DMS 273 (cell line): ENCODE measurements at regions not wholly inside any gene's neighbourhood (a gene's known extent, or its start where the extent isn't known, plus 50 kb on each side); places are given as distances from the start of the nearest gene placed in this dataset.
"Not testable (repeated sequence)": the region's sequence is repeated elsewhere in the genome, so short reads cannot be mapped to it uniquely, and the experiment has no call there.

Experiments
- DNase-seq: peaks from one replicate; lab custom pipeline; 2025; ENCODE audit not compliant: unreplicated experiment; lab: John Stamatoyannopoulos, UW

GRCh38 chr2:150062416-150062815, 425.1 kb downstream of the RND3 start:
- DNase-seq = no peak

DNA sequence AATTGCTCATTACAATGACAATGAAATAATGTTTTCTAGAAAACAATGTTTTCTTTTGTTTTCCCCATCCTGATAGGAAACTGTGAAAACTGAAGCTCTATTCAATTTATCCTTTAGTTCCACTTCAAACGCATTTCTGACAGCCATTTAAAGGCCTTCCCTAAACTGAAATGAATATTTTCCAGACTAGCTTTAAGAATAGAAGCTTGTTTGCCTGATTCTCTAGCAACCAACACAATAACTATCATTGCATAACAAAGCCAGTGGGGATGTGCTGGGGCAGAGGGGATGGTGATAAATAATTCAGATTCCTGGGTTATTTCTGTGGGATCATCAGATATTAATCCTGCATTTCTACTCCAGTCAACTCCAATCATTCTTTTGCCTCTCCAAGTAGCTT, 427.1 kb downstream of the RND3 start:
- DNase-seq = no peak

- DNase-seq = not testable (repeated sequence)
Measured at GRCh38 chr2:150059676-150060075, 427.8 kb downstream of the RND3 start.

GRCh38 chr2:150052457-150052856, 435.0 kb downstream of the RND3 start:
- DNase-seq = no peak

GRCh38 chr2:150051004-150051403, 436.5 kb downstream of the RND3 start:
- DNase-seq = no peak

DNA sequence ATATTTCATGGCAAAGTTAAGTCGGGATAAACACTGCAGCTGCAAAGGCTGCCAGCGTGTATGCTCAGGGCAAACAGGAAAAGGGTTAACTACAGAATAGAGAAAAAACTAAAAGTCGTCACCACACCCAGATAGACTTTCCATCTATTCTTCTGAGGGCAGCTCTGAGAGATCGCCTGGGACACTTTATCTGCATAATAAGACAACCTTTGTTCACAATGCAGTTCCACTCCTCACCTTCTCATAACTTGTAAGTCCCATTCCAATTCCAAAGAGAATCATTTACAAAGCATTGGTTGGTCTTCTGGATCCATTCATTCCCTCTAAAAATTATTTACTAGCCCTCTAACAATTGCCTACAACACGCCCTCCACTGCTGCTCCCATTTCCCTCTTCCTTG, 437.4 kb downstream of the RND3 start:
- no peak for DNase-seq

GRCh38 chr2:150047620-150048222, 439.7 kb downstream of the RND3 start:
- no peak for DNase-seq

GRCh38 chr2:150046810-150047209, 440.7 kb downstream of the RND3 start:
- no peak for DNase-seq

DNA sequence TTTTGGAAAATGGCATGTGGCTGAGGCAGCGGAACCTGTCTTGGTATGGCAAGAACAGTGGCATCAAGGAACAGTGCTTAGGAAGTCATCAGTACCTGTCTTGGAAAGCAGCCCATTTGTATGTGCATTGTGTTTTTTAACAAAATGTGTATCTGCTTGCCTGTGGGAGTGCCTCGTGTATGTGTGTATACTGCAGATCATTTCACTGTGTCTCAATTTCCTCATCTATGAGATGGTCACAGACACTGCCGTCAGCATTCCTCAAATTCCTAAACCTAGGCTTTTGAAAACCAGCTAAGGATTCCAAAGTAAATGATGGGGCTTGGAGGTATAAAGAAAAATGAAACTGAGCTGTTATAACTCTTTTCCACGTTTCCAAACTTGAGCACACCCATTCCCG, 441.3 kb downstream of the RND3 start:
- DNase-seq = no peak

- no peak for DNase-seq
Measured at GRCh38 chr2:150045601-150046000, 441.9 kb downstream of the RND3 start.

DNA sequence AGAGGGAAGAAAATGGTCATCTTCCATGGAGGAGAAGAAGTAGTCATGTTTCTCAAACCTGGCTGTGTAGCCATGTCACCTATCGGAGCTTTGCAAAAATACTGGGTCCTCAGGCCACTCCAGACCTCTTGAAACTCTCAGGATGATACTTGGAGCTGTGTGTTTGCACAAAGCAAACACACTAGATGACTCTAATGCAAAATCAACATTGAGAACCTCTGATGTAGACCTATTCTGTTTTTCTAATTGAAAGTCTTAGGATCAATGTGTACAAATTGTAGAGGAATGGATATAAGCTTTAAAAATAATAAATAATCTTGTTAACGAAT, 444.3 kb downstream of the RND3 start:
- DNase-seq = no peak

GRCh38 chr2:150042500-150043171, 444.8 kb downstream of the RND3 start:
- DNase-seq = no peak

DNA sequence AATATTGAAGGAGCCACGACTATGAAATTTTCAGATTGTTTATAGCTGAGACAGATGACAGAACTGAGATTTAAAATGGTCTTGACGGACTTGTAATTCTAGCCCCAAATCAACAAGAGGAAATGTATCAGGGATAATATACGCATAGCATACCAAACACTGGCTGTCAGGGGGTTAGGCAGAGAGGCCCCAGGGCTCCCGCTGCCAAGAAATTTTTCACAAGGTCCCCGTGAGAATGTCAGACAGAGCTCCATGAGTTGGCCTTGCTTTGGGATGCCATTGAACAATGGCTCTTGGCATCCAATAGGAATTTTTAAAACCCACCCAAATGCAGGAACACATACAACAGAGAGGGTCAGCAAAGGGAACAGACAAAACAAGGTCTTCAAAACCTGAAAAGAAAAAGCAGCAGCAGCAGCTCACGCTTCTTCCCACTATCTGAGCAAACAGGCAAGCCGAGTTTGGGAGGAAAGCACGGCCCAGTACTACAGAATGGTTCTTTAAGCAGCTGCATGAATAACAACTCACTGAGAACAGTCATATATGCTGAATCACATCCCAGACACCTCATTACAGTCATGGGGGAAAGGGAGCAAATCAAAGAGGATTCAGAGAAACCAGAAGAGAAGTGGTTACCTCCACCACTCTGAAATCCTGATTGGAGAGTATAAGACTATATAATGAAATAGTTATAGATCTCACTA, 445.6 kb downstream of the RND3 start:
- DNase-seq = no peak

DNA sequence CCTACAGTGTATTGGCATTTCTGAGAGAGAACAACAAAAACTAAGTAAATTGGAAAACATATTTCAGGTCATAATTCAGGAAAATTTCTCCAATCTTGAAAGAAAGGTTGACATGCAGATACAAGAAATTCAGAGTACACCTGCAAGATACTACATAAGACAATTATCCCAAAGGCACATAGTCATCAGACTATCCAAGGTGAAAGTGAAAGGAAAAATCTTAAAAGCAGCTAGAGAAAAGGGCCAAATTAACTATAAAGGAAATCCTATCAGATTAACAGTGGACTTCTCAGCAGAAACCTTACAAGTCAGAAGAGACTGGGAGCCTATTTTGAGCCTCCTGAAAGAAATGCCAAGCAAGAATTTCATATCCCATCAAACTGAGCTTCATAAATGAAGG, 449.0 kb upstream of the MMADHC start:
- DNase-seq = no peak

- DNase-seq = no peak
Measured at GRCh38 chr2:150034665-150035064, 447.1 kb upstream of the MMADHC start.

DNA sequence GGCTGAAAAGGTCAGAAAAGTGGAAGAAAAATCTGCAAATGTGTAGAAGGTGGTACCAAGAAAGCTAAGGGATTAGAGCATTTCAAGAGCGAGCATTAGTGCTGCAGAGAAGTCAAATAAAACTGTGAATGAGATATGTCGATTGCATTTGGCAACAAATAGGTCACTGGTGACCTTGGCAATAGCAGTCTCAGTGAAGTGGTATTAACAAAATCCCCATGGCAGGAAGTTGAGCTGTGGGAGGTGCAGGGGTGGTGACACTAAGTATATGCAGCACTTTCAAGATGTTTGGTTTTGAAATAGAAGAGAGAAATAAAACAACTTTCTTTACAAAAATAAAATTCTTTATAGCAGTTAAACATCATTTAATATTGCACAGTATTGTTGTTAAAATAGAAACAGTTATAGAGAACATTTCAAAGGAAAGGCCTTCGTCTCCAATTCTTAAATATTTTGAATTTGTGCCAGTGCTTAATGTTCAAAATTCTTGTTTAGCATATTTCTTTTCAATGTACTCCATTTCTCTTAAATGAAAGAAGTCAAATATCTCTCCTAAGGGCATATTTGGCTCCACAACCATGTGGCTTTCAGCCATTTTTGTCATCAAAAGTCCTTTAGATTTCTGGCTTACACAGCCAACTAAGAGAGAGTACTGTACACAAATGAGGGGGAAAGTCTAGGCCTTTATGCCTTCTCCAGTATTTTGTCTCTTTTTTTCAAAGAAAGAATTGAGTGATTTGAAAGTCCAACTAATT, 443.0 kb upstream of the MMADHC start:
- DNase-seq = no peak

- no peak for DNase-seq
Measured at GRCh38 chr2:150028322-150028721, 440.7 kb upstream of the MMADHC start.

DNA sequence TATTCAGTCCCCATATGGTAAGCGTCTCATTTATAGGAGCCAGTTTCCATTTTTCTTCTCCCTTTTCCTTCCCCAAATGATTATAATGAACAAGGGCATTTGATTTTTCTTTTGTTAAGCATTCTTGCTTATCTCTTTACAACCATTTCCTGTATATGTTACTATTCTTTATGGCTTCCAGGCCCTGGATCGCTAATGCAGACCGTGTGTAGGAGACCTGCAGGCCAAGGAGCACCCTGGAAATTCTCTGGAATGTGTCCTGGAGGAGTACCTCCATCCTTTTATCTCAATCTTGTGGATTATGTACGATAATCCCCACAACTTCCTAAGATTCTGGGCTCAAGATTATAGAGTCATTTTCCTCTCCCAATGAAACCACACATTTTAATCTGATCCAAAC, 439.6 kb upstream of the MMADHC start:
- DNase-seq = no peak

DNA sequence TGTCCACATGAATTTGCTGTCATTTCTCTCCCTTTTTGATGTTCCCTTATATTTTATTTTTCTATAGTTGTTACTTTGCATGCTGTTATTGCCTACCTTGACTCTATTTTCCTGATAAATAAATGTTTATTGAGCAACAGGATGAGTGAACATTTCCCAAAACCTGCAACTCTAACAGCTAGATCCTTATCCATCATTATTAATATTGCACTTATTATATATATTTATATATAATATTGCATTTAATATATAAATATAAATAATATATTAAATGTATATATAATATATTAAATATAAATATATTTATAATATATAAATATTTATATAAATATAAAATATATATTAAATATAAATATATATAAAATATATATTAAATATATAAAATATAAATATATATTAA, 436.1 kb upstream of the MMADHC start:
- DNase-seq = no peak

- DNase-seq = no peak
Measured at GRCh38 chr2:150023044-150023443, 435.5 kb upstream of the MMADHC start.

GRCh38 chr2:150020937-150021673, 433.5 kb upstream of the MMADHC start:
- no peak for DNase-seq
